ENCODE measurements at regions not wholly inside any gene's neighbourhood (a gene's known extent, or its start where the extent isn't known, plus 50 kb on each side); places are given as distances from the start of the nearest gene placed in this dataset.

DNA sequence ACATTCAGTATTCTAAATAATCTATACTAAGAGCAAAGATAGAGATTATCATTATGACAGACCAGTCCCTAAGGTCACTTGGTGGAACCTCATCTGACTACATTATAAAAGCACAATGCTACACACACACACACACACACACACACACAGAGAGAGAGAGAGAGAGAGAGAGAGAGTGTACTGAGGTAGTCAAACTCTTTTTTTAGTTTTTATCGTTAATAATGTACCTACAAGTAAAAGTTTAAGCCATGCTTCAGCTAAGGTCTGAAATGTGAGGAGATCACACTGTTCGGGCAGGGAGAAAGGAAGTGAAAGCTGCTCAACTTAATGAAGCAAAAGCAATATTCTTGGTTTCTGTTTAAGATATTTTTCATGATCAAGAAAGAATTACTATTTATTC is 75.8 kb upstream of the CCDC160 start:
- TF ChIP-seq MEIS2 (IDR thresholded peaks at IDR 0.05; ENCODE audit: partially characterized antibody) (no peak), EZH2 (IDR thresholded peaks at IDR 0.05; ENCODE audit: borderline replicate concordance, low read depth, low read length) (no peak), MXI1 (IDR thresholded peaks at IDR 0.05; ENCODE audit: low read depth, low read length) (no peak), KLF1 (tag; IDR thresholded peaks at IDR 0.05) (no peak), E2F5 (CRISPR knock-in tag; IDR thresholded peaks at IDR 0.05) (no peak), ELK1 (CRISPR knock-in tag; IDR thresholded peaks at IDR 0.05) (no peak)

Data from K562 (cell line).